CD4-positive, alpha-beta T cell treated with Interleukin-2 at 100 ng/mL for 4 hours (primary cell): ENCODE measurements at regions not wholly inside any gene's neighbourhood (a gene's known extent, or its start where the extent isn't known, plus 50 kb on each side); places are given as distances from the start of the nearest gene placed in this dataset.
"Not testable (repeated sequence)": the region's sequence is repeated elsewhere in the genome, so short reads cannot be mapped to it uniquely, and the experiment has no call there.

Experiments
- DNase-seq: peaks from one replicate; pipeline ENCODE4 v3.0.0-alpha.2; 2020; ENCODE audit warnings: low spot score

GRCh38 chr4:55251342-55251741, 94.7 kb upstream of the SRD5A3 start:
- DNase-seq, result no peak

DNA sequence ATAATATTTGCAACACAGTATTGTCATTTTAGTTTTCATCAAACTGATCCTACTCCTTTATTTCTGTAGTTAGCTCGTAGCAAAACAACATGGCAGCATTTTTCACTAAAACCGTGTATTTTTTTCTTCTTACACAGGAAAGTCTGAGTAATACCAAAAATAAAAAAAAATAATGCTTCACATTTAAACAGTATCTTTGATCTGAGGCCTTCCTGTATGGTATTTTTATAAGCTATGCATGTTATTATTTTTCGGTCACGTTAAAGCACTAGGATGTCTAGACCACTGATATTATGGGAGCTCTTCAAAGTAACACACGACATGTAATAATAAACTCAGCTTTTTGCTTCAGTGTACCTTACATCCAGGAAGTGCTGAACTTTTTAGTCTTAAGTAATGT, 94.1 kb upstream of the SRD5A3 start:
- no peak for DNase-seq

DNA sequence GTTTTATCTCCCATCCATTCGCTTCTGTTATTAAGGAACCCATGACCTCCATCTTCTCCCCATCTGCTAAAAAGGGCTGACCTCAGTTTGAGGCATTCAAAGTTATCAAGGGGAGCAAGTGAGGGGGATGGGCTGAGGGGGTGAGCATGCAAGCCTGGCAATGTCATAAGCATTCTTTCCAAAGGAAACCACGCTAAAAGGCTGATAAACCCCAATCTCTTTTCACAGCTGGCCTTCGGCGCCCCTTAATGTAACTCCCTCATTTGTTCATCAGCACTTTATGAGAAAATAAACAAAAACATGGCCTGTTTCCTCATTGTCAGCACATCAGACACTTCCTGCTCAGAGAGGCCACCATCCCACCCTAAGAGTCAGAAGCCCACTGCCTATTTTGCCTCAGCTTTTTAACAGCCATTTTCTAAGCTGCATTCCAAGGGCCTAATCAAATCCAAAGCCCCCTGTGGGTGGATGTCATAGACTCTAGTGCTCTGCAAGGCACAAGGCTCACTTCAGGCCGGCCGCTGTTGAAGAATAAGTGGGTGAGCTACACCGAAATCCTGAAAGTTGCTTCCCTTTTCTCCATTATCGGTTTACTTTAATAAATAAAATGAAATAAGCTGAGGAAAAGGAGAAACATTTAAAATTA, 92.0 kb upstream of the SRD5A3 start:
- no peak for DNase-seq

DNA sequence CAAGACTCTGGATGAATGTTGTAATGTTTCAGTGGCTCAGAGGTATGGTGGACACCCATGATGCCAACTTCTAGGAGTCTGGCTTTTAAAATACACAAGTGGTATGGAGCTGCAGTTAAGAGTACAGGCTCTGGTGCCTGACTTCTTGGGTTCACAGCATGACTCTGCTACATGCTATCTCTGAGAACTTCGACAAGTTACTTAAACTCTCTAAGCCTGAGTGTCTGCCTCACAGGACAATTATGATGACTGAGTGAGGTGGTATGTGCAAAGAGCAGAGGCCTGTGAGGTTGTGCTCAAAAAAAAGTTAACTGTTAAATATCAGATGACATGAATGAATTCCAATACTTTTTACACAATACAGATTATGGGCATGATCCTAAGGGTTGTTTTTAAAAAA, 90.9 kb upstream of the SRD5A3 start:
- no peak for DNase-seq

DNA sequence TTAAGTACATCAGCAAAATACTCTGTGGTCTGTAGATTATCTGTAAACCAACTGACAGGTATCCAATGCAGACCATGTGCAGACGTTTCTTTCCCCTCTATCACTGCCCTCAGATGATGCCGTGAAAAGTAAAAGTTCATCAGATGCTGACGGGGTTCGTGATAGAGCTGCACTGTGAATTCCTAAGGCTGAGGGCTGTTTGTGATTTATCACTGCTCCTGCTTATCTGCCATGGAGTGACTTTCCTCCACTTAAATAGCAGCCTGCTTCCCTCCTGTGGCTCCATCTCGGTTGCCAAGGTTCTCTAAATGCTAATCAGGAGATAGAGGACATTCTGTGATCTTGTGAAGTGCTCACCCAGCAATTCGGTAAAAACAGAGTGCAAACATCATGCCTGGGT, 89.3 kb upstream of the SRD5A3 start:
- no peak for DNase-seq

DNA sequence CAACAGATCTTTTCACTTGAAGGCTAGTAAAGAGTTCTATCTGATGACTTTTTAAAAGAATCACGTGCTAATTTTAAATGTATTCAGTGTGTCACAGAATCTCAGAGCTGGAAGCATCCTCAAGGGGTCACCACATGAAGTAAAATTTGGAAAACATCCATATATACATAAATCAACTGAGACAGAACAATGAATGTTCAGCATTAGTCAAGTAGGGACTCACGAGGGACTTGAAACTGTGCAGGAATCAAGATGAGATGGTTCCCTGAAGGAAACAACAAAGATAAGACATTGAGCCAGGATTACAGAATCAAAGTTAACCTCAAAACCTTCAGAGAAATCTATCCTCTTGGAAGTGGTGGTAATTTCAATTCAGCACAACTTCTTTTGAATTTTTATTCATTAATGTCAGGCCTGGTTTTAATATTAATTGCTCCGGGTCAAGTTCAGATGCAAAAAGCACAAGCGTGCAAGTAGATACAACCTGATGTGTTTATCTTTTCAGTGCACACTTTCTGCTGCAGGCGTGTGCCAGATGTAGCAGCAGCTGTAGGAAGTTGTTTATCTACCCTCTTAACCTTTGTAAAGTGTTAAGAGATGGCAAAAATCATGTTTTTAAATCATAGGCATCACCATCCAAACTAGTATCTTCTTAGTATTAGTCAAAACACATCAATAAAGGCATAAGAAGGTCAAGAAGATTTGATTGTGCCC, 87.7 kb upstream of the SRD5A3 start:
- DNase-seq, result no peak

DNA sequence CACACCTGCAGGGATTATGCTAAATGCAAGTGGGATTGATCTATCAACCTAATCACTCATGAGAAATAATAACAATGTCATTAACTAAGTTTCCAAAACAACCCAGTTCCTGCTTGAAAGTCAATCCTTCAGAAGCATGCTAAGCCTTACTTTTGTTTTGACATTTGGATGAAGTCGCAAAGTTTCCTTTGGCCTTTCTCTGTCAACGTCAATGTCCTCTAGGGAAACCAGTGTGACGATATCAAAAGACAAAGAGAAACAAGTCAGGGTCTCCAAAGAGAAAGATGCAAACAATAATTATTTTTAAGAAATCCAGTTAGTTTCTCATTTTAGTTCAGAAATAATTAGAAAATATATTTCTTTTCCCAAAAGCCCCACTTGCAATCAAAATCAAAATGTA, 86.7 kb upstream of the SRD5A3 start:
- DNase-seq, result no peak

DNA sequence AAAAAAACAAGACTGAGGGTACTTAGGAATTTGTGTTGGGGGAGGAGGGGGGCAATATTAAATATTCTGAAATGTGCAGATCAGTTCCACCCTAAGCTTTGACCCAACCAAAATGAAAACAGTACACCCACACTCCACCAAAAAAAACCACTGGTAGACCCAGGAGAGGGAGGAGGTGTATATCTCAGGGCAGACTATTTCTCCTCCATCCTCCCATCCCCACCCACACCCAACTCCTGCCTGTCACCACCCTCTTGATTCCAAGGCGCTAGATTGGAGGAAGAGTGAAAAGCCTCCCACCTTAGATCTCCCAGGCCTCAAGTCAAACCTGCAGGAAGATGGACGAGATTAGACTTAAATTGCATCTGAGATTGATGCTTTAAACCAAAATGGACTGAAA, 76.6 kb upstream of the SRD5A3 start:
- DNase-seq, result no peak

- DNase-seq, result no peak
Measured at GRCh38 chr4:55269995-55270394, 76.0 kb upstream of the SRD5A3 start.

GRCh38 chr4:55270481-55270880, 75.6 kb upstream of the SRD5A3 start:
- no peak for DNase-seq

DNA sequence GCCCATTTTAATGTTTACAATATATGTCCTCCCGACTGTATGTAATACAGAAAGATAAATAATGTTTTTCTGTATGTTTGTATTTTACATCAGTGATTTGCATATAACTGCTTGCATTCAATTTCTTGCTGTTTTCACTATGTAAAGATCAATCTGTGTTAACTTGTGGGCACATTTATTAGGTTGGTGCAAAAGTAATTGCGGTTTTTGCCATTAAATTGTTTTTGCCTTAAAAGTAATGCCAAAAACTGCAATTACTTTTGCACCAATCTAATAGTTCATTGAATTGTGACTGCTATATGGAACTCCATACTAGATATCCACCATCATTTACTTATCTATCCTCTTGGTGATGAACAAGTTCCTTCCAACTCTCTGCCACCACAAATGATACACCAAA, 73.9 kb upstream of the SRD5A3 start:
- DNase-seq, result no peak

- DNase-seq, result no peak
Measured at GRCh38 chr4:55272589-55272988, 73.5 kb upstream of the SRD5A3 start.

DNA sequence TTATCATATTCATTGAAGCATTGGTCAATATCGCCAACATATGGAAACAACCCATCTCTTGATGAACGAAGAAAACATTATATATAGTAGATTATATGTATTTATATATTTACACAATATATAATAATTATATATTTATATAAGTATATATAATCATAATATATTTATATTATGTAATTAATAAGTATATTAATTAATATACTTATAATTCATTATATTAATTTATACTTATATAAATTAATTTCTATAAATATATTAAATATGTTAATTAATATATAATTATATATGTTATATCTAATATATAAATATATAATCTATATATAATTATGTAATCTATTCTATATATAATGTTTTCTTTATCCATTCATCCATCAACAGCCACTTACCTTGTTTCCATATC, 69.0 kb upstream of the SRD5A3 start:
- DNase-seq, result no peak

GRCh38 chr4:55278316-55278715, 67.7 kb upstream of the SRD5A3 start:
- no peak for DNase-seq

GRCh38 chr4:55280474-55280873, 65.6 kb upstream of the SRD5A3 start:
- not testable (repeated sequence) for DNase-seq

- DNase-seq, result not testable (repeated sequence)
Measured at GRCh38 chr4:55281118-55281683, 64.8 kb upstream of the SRD5A3 start.

DNA sequence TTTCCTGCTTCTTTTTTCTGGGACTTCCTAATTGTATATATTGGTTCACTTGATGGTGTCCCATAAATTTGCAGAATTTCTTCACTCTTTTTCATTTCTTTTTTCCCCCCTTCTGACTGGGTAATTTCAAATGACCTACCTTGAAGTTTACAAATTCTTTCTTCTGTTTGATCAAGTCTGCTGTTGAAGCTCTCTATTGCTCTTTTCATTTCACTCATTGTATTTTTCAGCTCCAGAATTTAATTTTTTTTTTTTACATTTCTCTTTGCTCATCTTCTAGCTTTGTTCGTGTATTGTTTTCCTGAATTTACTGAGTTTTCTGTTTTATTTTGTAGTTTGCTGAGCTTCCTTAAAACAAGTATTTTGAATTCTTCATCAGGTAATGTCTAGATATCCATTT, 61.7 kb upstream of the SRD5A3 start:
- DNase-seq, result no peak

- no peak for DNase-seq
Measured at GRCh38 chr4:55291227-55291640, 54.8 kb upstream of the SRD5A3 start.

DNA sequence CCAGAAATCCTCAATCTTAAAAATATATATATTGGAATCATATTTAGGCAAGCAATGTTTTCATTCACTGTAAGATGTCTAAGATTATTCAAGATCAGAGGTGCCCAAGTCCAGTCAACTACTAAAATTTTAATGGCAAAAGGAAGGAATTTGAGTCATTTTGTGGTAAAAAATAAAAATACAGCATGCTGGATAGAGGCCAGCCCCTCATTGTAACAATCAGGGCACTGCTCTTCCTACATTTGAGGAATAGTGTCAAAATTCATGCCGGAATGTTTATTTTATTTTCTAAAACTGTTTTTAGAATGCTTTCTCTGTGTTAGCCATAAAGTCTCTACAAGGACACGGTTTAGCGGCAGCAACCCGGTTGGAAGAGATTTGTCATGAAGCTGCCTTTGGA, 49.9 kb upstream of the SRD5A3 start:
- no peak for DNase-seq
